ENCODE measurements at regions not wholly inside any gene's neighbourhood (a gene's known extent, or its start where the extent isn't known, plus 50 kb on each side); places are given as distances from the start of the nearest gene placed in this dataset.

DNA sequence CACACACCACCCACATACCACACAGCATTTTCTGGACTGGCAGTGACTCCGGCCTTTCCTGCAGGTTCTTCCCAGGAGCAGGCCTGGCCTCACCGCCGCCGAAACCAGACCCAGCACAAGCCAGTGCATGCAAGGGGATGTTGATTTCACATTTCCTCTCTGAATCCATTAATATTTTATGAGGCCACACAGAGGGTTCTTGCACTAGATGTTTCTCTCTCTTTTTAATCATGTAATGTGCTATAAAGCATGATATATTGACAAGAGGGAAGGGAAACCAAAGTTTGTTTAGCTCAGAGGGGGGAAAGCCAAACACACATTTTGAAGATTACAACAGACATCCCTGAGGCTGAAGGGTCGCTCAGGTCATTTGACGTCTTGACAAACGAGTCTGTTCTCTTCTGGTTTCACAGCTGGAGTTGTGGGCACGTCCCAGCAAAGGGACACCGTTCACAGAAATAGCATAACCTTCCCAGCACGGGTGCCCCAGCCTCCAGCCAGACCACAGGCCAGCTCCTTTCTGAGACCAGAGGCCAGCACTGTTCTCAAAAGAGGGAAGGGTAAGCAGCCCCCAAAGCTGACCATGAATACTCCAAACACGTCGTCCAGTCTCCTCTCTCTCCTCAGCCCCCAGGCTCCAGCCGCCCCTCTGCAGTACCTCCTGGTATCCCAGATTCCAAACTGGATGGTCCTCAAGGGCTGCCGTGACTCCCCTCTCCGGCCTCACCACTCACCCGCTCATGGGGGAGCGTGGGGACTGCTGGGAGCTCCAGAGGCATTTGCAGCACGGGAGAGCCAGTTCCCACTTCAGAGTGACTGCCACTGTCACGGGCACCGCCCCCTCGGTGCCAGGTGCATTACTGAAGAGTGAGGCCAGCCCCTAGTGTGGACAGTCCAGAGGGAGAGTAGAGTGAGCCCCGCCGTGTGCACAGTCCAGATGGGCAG, 340.3 kb upstream of the SALL3 start:
- Histone ChIP-seq H3K27ac (no peak overlapping the region), H3K4me3 (no peak overlapping the region), H3K4me1 (peaks cover 13% of the 10 kb centered on the region), H3K36me3 (no peaks in the 10 kb centered on the region), H3K27me3 (ENCODE audit: low read depth) (no peaks in the 10 kb centered on the region), H3K9me3 (no peaks in the 10 kb centered on the region)
- DNase-seq (no peak), ATAC-seq (no peak)
- TF ChIP-seq, protein P1, sequence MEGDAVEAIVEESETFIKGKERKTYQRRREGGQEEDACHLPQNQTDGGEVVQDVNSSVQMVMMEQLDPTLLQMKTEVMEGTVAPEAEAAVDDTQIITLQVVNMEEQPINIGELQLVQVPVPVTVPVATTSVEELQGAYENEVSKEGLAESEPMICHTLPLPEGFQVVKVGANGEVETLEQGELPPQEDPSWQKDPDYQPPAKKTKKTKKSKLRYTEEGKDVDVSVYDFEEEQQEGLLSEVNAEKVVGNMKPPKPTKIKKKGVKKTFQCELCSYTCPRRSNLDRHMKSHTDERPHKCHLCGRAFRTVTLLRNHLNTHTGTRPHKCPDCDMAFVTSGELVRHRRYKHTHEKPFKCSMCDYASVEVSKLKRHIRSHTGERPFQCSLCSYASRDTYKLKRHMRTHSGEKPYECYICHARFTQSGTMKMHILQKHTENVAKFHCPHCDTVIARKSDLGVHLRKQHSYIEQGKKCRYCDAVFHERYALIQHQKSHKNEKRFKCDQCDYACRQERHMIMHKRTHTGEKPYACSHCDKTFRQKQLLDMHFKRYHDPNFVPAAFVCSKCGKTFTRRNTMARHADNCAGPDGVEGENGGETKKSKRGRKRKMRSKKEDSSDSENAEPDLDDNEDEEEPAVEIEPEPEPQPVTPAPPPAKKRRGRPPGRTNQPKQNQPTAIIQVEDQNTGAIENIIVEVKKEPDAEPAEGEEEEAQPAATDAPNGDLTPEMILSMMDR (IDR thresholded peaks at IDR 0.05) = no peak
- intact Hi-C loops (cut with DNase I) = no loop called here

DNA sequence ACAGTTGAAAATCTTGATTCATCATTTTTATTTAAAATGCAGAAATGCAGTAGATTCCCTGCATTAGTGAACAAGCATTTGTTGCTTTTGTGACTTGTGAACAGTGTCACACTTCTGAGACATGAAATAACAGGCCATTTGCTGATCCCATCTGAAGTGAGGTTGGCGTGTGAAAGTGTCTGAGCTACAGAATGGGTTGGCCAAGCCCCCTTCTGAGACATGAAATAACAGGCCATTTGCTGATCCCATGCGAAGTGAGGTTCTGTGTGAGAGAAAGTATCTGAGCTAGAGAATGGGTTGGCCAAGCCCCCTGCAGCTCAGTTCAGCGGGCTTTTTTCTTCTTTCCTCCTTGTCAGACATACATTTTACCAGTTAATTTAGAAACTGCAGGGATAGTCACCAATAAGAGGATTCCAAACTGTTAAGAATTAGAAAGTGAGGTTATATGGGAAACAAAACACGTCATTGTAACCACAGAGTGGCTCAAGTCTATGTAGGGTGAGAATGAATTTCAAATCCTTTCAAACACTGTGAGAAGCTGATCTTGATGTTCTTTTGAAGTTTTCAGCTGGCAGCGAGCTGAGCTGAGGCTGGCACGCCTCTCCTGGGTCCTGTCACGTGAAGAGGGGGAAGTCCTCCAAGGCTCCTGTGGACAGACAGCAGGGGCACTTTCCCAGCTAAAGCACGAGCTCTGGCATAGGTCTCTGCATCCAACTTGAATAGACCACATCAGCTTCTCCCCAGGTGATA, 339.2 kb upstream of the SALL3 start:
- DNase-seq = no peak
- H3K27ac ChIP-seq = no peak overlapping the region
- TF ChIP-seq, protein P1 (IDR thresholded peaks at IDR 0.05) = no peak
- no peak overlapping the region for H3K4me3 ChIP-seq
- intact Hi-C loops (cut with DNase I) = no loop called here
- no peaks in the 10 kb centered on the region for H3K9me3 ChIP-seq
- H3K4me1 ChIP-seq = peaks cover 13% of the 10 kb centered on the region
- no peaks in the 10 kb centered on the region for H3K36me3 ChIP-seq
- peak in 1 of 2 donors; percentile 29 for ATAC-seq
- no peaks in the 10 kb centered on the region for H3K27me3 ChIP-seq (ENCODE audit: low read depth)

GRCh38 chr18:78641689-78642231, 337.9 kb upstream of the SALL3 start:
- peak; percentile 27 to 57 for ATAC-seq
- Histone ChIP-seq H3K27me3 (ENCODE audit: low read depth) (no peaks in the 10 kb centered on the region), H3K9me3 (no peaks in the 10 kb centered on the region), H3K4me3 (no peak overlapping the region), H3K4me1 (peaks cover 13% of the 10 kb centered on the region), H3K36me3 (no peaks in the 10 kb centered on the region), H3K27ac (no peak overlapping the region)
- intact Hi-C loops (cut with DNase I) = no loop called here
- DNase-seq = no peak
- TF ChIP-seq, protein P1 (IDR thresholded peaks at IDR 0.05) = no peak

DNA sequence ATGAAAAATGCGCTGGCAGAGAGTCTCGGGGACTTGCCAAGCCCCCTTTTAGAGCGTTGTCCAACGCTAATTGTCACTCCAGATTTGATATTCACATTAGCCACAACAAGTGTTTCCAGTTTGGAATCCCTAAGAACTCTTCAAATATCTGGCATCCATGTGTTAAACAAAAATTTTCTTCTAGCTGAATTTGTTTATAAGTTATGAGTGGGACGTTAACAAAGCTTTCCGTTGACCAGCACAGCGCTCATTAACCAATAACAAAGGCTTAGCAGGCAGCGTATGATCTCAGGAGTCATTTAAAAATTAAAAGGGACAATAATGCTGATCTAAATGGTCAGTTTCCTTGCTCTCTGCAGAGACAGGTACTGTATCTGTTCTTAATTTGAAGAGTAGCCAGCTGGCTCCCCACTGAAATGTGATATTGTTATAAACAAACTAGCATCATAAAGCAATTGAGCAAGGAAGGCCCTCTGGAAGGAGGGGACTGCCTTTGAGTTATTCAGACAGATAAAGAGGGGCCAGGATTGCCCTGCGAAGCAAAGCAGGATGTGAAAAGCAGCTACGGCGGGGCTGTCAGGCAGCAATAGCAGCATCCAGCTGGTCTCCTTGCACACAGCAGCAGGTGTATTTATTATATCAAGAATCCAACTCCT, 337.2 kb upstream of the SALL3 start:
- Histone ChIP-seq H3K4me1 (peaks cover 13% of the 10 kb centered on the region), H3K36me3 (no peaks in the 10 kb centered on the region), H3K4me3 (no peak overlapping the region), H3K27ac (no peak overlapping the region), H3K27me3 (ENCODE audit: low read depth) (no peaks in the 10 kb centered on the region), H3K9me3 (no peaks in the 10 kb centered on the region)
- ATAC-seq (peak in 1 of 2 donors; percentile 12), DNase-seq (no peak)
- TF ChIP-seq, protein P1 (IDR thresholded peaks at IDR 0.05) = no peak
- intact Hi-C loops (cut with DNase I) = no loop called here

GRCh38 chr18:78643004-78643403, 336.6 kb upstream of the SALL3 start:
- TF ChIP-seq, protein P1 (IDR thresholded peaks at IDR 0.05) = no peak
- ATAC-seq (peak; percentile 70 to 83), DNase-seq (no peak)
- Histone ChIP-seq H3K4me3 (no peak overlapping the region), H3K27ac (no peak overlapping the region), H3K4me1 (peaks cover 13% of the 10 kb centered on the region), H3K36me3 (no peaks in the 10 kb centered on the region), H3K9me3 (no peaks in the 10 kb centered on the region), H3K27me3 (ENCODE audit: low read depth) (no peaks in the 10 kb centered on the region)
- intact Hi-C loops (cut with DNase I) = no loop called here

All from lower lobe of right lung (tissue), 2 donors.